Psoas muscle (tissue), 7 donors: ENCODE measurements at regions not wholly inside any gene's neighbourhood (a gene's known extent, or its start where the extent isn't known, plus 50 kb on each side); places are given as distances from the start of the nearest gene placed in this dataset.

Experiments used
- ATAC-seq, 4 donors: fragments of 200-7000 bp; cut with Tn5 transposase; one replicate each; pipeline ENCODE4 v1.9.1; 2020; ENCODE audit warnings: moderate library complexity in 3 of 4, mild to moderate bottlenecking in 2 of 4
- DNase-seq, 2 donors: peaks; one replicate each; pipeline ENCODE4 v3.0.0-alpha.2; 2020
- H3K27ac ChIP-seq: fragments of 200-600 bp; one replicate; pipeline ENCODE4 v1.8.0; 2022
- H3K27me3 ChIP-seq, 3 donors: fragments of 200-600 bp in 1 of 3; one replicate each; pipeline versions ENCODE4 v1.6.1 to v1.8.0; 2013 to 2022; ENCODE audit warnings: low read length in 2 of 3, mild to moderate bottlenecking in 2 of 3, moderate library complexity in 1 of 3; ENCODE audit not compliant: insufficient read depth in 3 of 3
- H3K36me3 ChIP-seq, 2 donors: fragments of 200-600 bp in 1 of 2; one replicate each; pipeline versions ENCODE4 v1.6.1 to v1.8.0; 2013 to 2022; ENCODE audit warnings: low read depth in 1 of 2, mild to moderate bottlenecking in 1 of 2, moderate library complexity in 1 of 2; ENCODE audit not compliant: insufficient read depth in 1 of 2
- H3K4me1 ChIP-seq: fragments of 200-600 bp; one replicate; pipeline ENCODE4 v1.8.0; 2022
- H3K4me3 ChIP-seq: fragments of 200-600 bp; one replicate; pipeline ENCODE4 v1.8.0; 2022; ENCODE audit warnings: mild to moderate bottlenecking
- H3K9me3 ChIP-seq: fragments of 200-600 bp; one replicate; pipeline ENCODE4 v1.8.0; 2022
- WGBS, 3 donors: extraction: QIAGEN DNeasy Blood & Tissue Kit; methylation state at CpG; one replicate each; pipeline versions ENCODE4 v1.1.6 to v1.1.7; 2013; 5-methylcytosine and 5-hydroxymethylcytosine counted together
- intact Hi-C, 2 donors: fragments of 100-400 bp; cut with DNase I; formaldehyde crosslinking; loops; one replicate each; pipeline versions ENCODE4 v1.11.0 to v1.14.2; 2022
- TF ChIP-seq, protein P1 (sequence below): fragments of 200-600 bp; IDR thresholded peaks from one replicate; pipeline ENCODE4 v1.8.0; 2022; ENCODE audit warnings: antibody characterized with exemption
- donor health status: healthy with polysubstance abuse.
- donor health status: DM: no; HTN: no; CAD: no; lungs with moderate emphysema.
- donor health status: Bipolar disorder and iron deficiency.
- donor health status: healthy.
- donor health status: DM: yes; HTN: yes; CAD: no.
- donor health status: DM: no; HTN: no; CAD: no.
- donor health status: DM: yes; HTN: yes; CAD: no.

GRCh38 chr2:103164748-103165147 is 402.9 kb downstream of the TMEM182 start:
- 56 to 67% (median 58%) methylated on average over 5 of the region's 5 CpGs for WGBS, 3 donors
- ATAC-seq = no peak
- TF ChIP-seq, protein P1, sequence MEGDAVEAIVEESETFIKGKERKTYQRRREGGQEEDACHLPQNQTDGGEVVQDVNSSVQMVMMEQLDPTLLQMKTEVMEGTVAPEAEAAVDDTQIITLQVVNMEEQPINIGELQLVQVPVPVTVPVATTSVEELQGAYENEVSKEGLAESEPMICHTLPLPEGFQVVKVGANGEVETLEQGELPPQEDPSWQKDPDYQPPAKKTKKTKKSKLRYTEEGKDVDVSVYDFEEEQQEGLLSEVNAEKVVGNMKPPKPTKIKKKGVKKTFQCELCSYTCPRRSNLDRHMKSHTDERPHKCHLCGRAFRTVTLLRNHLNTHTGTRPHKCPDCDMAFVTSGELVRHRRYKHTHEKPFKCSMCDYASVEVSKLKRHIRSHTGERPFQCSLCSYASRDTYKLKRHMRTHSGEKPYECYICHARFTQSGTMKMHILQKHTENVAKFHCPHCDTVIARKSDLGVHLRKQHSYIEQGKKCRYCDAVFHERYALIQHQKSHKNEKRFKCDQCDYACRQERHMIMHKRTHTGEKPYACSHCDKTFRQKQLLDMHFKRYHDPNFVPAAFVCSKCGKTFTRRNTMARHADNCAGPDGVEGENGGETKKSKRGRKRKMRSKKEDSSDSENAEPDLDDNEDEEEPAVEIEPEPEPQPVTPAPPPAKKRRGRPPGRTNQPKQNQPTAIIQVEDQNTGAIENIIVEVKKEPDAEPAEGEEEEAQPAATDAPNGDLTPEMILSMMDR = no peak

GRCh38 chr2:103165836-103166235 is 404.0 kb downstream of the TMEM182 start:
- Histone ChIP-seq H3K27ac (no peak overlapping the region), H3K9me3 (no peaks in the 10 kb centered on the region), H3K27me3 (no peaks in the 10 kb centered on the region), H3K36me3 (no peaks in the 10 kb centered on the region), H3K4me1 (no peaks in the 10 kb centered on the region), H3K4me3 (no peak overlapping the region)
- DNase-seq (no peak), ATAC-seq (no peak)
- 70 to 85% (median 77%) methylated on average over 6 of the region's 6 CpGs for WGBS, 3 donors
- TF ChIP-seq, protein P1 = no peak
- intact Hi-C loops = loop anchor here (10.0 kb wide), 1 partner anchor 1709 kb away; no protein-coding TSS in a partner anchor

More at GRCh38 chr2:103164748-103165147, 402.9 kb downstream of the TMEM182 start:
- intact Hi-C loops = loop anchor here (5.0 to 10.0 kb wide), 2 partner anchors 187 to 1710 kb away; no protein-coding TSS in a partner anchor
- Histone ChIP-seq H3K4me1 (no peaks in the 10 kb centered on the region), H3K9me3 (no peaks in the 10 kb centered on the region), H3K27ac (no peak overlapping the region), H3K27me3 (peaks cover 0 to 5% (median 0%) of the 10 kb centered on the region in 3 donors), H3K4me3 (no peak overlapping the region), H3K36me3 (no peaks in the 10 kb centered on the region)
- no peak for DNase-seq

DNA sequence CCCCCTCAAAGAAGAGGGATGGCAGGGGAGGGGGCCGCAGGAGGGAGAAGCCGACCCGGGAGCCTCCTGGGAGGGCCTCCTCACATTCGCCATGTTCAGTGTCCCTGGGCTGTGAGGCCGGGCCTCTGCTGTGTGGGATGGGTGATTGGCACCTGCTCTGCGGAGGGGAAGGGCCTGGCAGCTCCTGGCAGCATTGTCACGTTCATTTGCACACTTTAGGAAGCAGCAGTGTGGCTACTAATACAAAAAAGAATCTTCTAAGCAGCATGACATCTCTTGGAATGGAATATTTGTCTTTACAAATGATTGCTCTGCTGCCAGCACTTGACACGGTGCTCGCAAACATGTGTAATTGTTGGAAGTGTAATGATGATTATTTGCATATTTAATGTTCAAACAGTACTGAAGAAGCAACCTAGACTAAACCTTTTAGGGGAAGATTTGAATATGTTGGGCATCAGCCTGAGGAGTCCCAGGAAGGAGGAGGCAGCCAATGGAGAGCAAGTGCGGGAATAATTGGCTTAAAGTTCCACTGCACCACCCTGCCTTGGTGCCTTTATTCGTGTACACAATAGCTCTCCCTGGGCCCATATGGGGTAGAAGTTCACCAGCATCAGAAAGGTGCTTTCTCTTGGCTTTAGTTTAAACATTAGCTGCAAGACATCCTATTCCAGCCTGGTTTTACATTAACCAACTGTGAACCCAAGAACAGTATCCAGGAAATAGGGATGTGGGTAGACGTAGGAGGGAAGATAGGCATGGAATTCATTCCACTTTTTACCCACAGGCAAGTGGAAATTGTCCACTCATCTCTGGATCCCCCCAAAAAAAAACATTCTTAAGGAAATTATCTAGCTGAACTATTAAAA is 404.9 kb downstream of the TMEM182 start:
- WGBS, 3 donors = 51 to 64% (median 60%) methylated on average over 12 of the region's 12 CpGs
- no peak for ATAC-seq
- H3K27ac ChIP-seq = no peak overlapping the region
- no peaks in the 10 kb centered on the region for H3K4me1 ChIP-seq
- DNase-seq = no peak
- H3K9me3 ChIP-seq = no peaks in the 10 kb centered on the region
- intact Hi-C loops = loop anchor here (10.0 kb wide), 1 partner anchor 1708 kb away; no protein-coding TSS in a partner anchor
- H3K4me3 ChIP-seq = no peak overlapping the region
- no peaks in the 10 kb centered on the region for H3K27me3 ChIP-seq
- H3K36me3 ChIP-seq = no peaks in the 10 kb centered on the region
- TF ChIP-seq, protein P1 = no peak

DNA sequence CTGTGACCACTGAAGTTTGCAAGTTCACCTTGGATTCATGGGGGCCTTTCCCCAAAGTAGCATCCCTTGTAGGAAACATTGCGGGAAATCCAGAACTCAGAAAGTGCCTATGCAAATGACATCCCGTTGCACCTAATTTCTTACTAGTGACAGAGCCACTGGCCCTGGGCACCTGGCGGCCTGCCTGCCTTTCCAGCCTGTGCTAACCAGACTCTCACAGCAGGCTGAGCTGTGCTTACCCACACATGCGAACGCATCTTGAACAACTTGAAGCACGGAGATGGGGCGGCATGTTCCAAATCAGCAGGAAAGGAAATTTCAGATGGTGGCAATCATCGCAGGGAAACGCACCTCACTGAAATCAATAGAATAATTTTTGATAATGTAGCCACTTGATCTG is 405.8 kb downstream of the TMEM182 start:
- no peak for DNase-seq
- intact Hi-C loops = loop anchor here (10.0 kb wide), 1 partner anchor 1707 kb away; no protein-coding TSS in a partner anchor
- WGBS, 3 donors = 91 to 92% (median 91%) methylated on average over 9 of the region's 9 CpGs
- Histone ChIP-seq H3K27ac (no peak overlapping the region), H3K4me3 (no peak overlapping the region), H3K27me3 (no peaks in the 10 kb centered on the region), H3K36me3 (no peaks in the 10 kb centered on the region), H3K4me1 (no peaks in the 10 kb centered on the region), H3K9me3 (peaks cover under 1% of the 10 kb centered on the region)
- TF ChIP-seq, protein P1 = no peak
- no peak for ATAC-seq
